HepG2 (cell line): ENCODE measurements at regions not wholly inside any gene's neighbourhood (a gene's known extent, or its start where the extent isn't known, plus 50 kb on each side); places are given as distances from the start of the nearest gene placed in this dataset.

Experiments
- ATAC-seq: fragments of 200-7000 bp; cut with Tn5 transposase; 3 replicates; pipeline ENCODE4 v1.9.1; 2020; ENCODE audit warnings: mild to moderate bottlenecking, moderate library complexity
- BruUV-seq: library from RNA; stranded (reverse); fragments of 400-500 nt; replicated peaks from 2 replicates; lab custom pipeline; 2021; lab: Mats Ljungman, UMichigan
- CTCF ChIA-PET: fragments of 300-600 bp; formaldehyde crosslinking; extraction: SDS; loops from one replicate; lab custom pipeline; 2021; ENCODE audit warnings: low total read pairs, inconsistent platforms, low intra/inter-chr PET ratio; lab: Yijun Ruan, JAX
- POLR2A ChIA-PET: fragments of 350-600 bp; sonication (Branson Sonifier 250); formaldehyde crosslinking; loops from one replicate; lab custom pipeline; 2020; ENCODE audit warnings: antibody characterized with exemption, inconsistent platforms; lab: Yijun Ruan, JAX
- DNase-seq: peaks from one replicate; pipeline ENCODE4 v3.0.0-alpha.2; 2015; ENCODE audit warnings: low spot score
- FAIRE-seq: peaks from 3 replicates; lab custom pipeline; 2011; peaks lifted over from hg19 to GRCh38; lab: Jason Lieb, UNC
- H2AFZ ChIP-seq: one replicate; pipeline ENCODE4 v1.6.1; 2011; ENCODE audit warnings: low read length, inconsistent platforms
- H3K27ac ChIP-seq: fragments of 300-600 bp; 3 replicates; pipeline ENCODE4 v1.8.0; 2011; ENCODE audit warnings: mixed run types, mild to moderate bottlenecking, mixed read lengths, low read length, inconsistent platforms; ENCODE audit not compliant: insufficient read depth; ENCODE audit errors: extremely low read length
- H3K27me3 ChIP-seq, 2 experiments: fragments of 200-600 bp in 1 of 2; 2 replicates in 1 of 2; 3 replicates in 1 of 2; pipeline versions ENCODE4 v1.6.0 to v1.8.0; 2011; ENCODE audit warnings: low read length in 2 of 2, mild to moderate bottlenecking in 2 of 2, moderate library complexity in 2 of 2, inconsistent platforms in 1 of 2; ENCODE audit not compliant: insufficient read depth in 2 of 2, control insufficient read depth in 1 of 2
- H3K36me3 ChIP-seq, 2 experiments: fragments of 200-600 bp in 1 of 2; replicated peaks in 1 of 2; 2 replicates in 1 of 2; 3 replicates in 1 of 2; pipeline versions ENCODE4 v1.5.1 to v1.8.0; 2011; ENCODE audit warnings: low read length in 2 of 2, inconsistent platforms in 1 of 2; ENCODE audit not compliant: insufficient read depth in 2 of 2, control insufficient read depth in 1 of 2
- H3K4me1 ChIP-seq: 2 replicates; pipeline ENCODE4 v1.5.1; 2012; ENCODE audit warnings: low read length, inconsistent platforms; ENCODE audit not compliant: insufficient read depth
- H3K4me2 ChIP-seq: 2 replicates; pipeline ENCODE4 v1.6.0; 2011; ENCODE audit warnings: low read depth, low read length, inconsistent platforms
- H3K4me3 ChIP-seq, 3 experiments: fragments of 200-600 bp in 1 of 3; sonication (generic), shearing (Covaris generic) in 1 of 3; replicated peaks in 1 of 3; 2 replicates each; pipeline ENCODE4 v1.5.1; 2011 to 2016; ENCODE audit warnings: low read length in 3 of 3, inconsistent platforms in 2 of 3, low read depth in 2 of 3, mild to moderate bottlenecking in 2 of 3, control low read depth in 1 of 3, mixed read lengths in 1 of 3; ENCODE audit not compliant: insufficient read depth in 1 of 3
- H3K79me2 ChIP-seq: one replicate; pipeline ENCODE4 v1.6.1; 2011; ENCODE audit warnings: low read length, inconsistent platforms; ENCODE audit not compliant: insufficient read depth
- H3K9ac ChIP-seq: 2 replicates; pipeline ENCODE4 v1.6.0; 2011; ENCODE audit warnings: mild to moderate bottlenecking, low read depth, low read length, inconsistent platforms; ENCODE audit not compliant: insufficient read depth
- H3K9me3 ChIP-seq: 2 replicates; pipeline ENCODE4 v1.5.1; 2012; ENCODE audit warnings: mild to moderate bottlenecking, low read length
- H4K20me1 ChIP-seq: 2 replicates; pipeline ENCODE4 v1.6.0; 2011; ENCODE audit warnings: inconsistent platforms, mild to moderate bottlenecking, low read length, moderate library complexity; ENCODE audit not compliant: insufficient read depth
- KAT8 ChIP-seq: IDR thresholded peaks from 2 replicates; pipeline ENCODE4 v1.6.1; 2016; ENCODE audit warnings: missing genetic modification reagents, missing compliant biosample characterization
- MIER2 ChIP-seq: IDR thresholded peaks from 2 replicates; pipeline ENCODE4 v1.6.1; 2016; ENCODE audit warnings: missing biosample characterization, missing genetic modification reagents
- POGZ ChIP-seq: sonication (generic); formaldehyde crosslinking; IDR thresholded peaks from 2 replicates; pipeline ENCODE4 v1.4.0; 2020; ENCODE audit warnings: mild to moderate bottlenecking, missing genetic modification reagents
- RELA ChIP-seq: sonication (generic); formaldehyde crosslinking; IDR thresholded peaks from 2 replicates; pipeline ENCODE4 v1.4.0; 2020; ENCODE audit warnings: missing genetic modification reagents
- SMAD1 ChIP-seq: sonication (generic); formaldehyde crosslinking; IDR thresholded peaks from 2 replicates; pipeline ENCODE4 v1.4.0; 2020; ENCODE audit warnings: missing genetic modification reagents, low read depth, mild to moderate bottlenecking, borderline replicate concordance
- SNRNP70 ChIP-seq: fragments of 200-400 bp; formaldehyde crosslinking; IDR thresholded peaks from 2 replicates; pipeline ENCODE4 v1.6.1; 2017; ENCODE audit warnings: mild to moderate bottlenecking, low read depth, low read length, moderate library complexity
- SRY ChIP-seq: sonication (generic); formaldehyde crosslinking; IDR thresholded peaks from 2 replicates; pipeline ENCODE4 v1.8.0; 2022; ENCODE audit warnings: mild to moderate bottlenecking, missing genetic modification reagents
- ZIK1 ChIP-seq: sonication (generic); formaldehyde crosslinking; IDR thresholded peaks from 2 replicates; pipeline ENCODE4 v1.5.0; 2020; ENCODE audit warnings: mild to moderate bottlenecking, low read depth, missing genetic modification reagents, borderline replicate concordance
- ZNF816 ChIP-seq: sonication (generic); formaldehyde crosslinking; IDR thresholded peaks from 2 replicates; pipeline ENCODE4 v1.8.0; 2022; ENCODE audit warnings: missing genetic modification reagents, mild to moderate bottlenecking, borderline replicate concordance
- WGBS: methylation state at CpG from one replicate; pipeline ENCODE4 v1.1.6; 2017; ENCODE audit warnings: low lambda C conversion rate; 5-methylcytosine and 5-hydroxymethylcytosine counted together
- in situ Hi-C: cut with HindIII; loops from 2 replicates; pipeline ENCODE4 v1.10.0; 2017; ENCODE audit warnings: low pct_unique_long_range_greater_than_20kb; ENCODE audit not compliant: extremely low pct_ligation_motif_present
- intact Hi-C: fragments of 100-400 bp; cut with micrococcal nuclease; formaldehyde crosslinking; loops from one replicate; pipeline ENCODE4 v1.10.0; 2022; ENCODE audit not compliant: unreplicated experiment
- TF ChIP-seq, protein P1 (sequence below), 2 experiments: sonication (generic) in 1 of 2; formaldehyde crosslinking in 1 of 2; IDR thresholded peaks; 2 replicates each; pipeline versions ENCODE4 v1.6.1 to v1.9.0; 2014 to 2022; ENCODE audit warnings: antibody characterized with exemption in 1 of 2, borderline replicate concordance in 1 of 2, inconsistent platforms in 1 of 2, low read depth in 1 of 2, missing genetic modification reagents in 1 of 2
- TF ChIP-seq, protein P2 (sequence below): sonication (generic); formaldehyde crosslinking; IDR thresholded peaks from 2 replicates; pipeline ENCODE4 v1.4.0; 2020; ENCODE audit warnings: missing genetic modification reagents
- TF ChIP-seq, protein P3 (sequence below): sonication (generic); formaldehyde crosslinking; IDR thresholded peaks from 2 replicates; pipeline ENCODE4 v1.4.0; 2020; ENCODE audit warnings: missing genetic modification reagents

DNA sequence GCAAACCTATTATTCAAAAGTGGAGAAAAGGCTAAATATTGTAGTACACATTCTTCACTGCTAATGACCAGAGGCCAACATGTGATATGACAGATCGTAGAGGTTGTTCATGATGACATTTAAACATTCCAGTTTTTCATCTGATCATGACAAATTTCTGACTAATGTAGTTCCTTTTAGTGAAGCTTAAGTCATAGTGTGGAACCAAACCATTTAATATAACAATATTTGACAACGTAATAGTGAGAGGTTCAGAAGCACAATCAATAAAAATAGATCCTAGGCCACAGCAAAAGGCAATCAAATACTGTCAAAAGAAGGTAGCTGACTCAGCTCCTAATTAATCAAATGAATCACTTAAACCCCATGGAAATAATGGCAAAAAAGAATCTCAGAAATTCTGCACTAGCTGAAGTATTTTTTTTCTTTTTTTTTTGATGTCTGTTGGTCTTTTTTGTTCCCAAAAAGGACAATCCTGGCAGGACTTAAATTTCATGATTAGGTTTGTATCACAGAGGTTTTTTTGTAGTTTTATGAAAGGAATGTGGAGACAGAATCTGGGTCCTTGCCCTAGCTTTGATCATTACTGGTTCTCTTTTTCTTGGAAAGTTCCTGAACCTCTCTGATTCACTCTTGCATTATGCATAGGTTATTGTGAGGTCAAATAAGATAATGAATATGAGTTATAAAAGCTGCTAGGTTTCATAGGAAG lies 795.0 kb downstream of the DTWD2 start (continued):
- TF ChIP-seq, protein P1, sequence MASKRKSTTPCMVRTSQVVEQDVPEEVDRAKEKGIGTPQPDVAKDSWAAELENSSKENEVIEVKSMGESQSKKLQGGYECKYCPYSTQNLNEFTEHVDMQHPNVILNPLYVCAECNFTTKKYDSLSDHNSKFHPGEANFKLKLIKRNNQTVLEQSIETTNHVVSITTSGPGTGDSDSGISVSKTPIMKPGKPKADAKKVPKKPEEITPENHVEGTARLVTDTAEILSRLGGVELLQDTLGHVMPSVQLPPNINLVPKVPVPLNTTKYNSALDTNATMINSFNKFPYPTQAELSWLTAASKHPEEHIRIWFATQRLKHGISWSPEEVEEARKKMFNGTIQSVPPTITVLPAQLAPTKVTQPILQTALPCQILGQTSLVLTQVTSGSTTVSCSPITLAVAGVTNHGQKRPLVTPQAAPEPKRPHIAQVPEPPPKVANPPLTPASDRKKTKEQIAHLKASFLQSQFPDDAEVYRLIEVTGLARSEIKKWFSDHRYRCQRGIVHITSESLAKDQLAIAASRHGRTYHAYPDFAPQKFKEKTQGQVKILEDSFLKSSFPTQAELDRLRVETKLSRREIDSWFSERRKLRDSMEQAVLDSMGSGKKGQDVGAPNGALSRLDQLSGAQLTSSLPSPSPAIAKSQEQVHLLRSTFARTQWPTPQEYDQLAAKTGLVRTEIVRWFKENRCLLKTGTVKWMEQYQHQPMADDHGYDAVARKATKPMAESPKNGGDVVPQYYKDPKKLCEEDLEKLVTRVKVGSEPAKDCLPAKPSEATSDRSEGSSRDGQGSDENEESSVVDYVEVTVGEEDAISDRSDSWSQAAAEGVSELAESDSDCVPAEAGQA (IDR thresholded peaks at IDR 0.05; ENCODE audit: low read depth) = no peak
- TF ChIP-seq, protein P1 (CRISPR knock-in tag; IDR thresholded peaks at IDR 0.05; ENCODE audit: borderline replicate concordance) = no peak
- TF ChIP-seq SNRNP70 = no peak
- TF ChIP-seq, all 625 proteins: peak for 0

DNA sequence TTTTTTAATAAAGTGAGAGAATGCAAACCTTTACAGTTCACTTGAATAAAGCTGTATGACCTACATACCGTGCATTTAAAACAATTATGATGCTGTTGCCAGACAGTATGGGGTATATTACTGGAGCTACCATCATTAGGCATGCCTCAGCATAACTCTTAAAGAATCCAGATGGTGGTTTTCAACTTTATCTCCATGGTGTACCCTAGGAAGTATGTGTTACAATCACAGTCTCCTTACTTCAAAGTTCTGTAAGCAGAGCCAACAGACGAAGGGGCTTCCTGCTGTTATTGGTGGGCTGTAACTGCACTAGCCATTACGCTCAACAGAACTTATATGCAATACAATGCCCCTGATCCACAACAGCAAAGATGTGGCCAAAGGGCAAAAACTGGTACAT lies 803.3 kb downstream of the DTWD2 start:
- intact Hi-C loops (no loop called here), in situ Hi-C loops (no loop called here)
- no peak overlapping the region for H2AFZ ChIP-seq
- H3K79me2 ChIP-seq = no peaks in the 10 kb centered on the region
- no peaks in the 10 kb centered on the region for H3K9me3 ChIP-seq
- no peak overlapping the region for H3K27ac ChIP-seq
- no peak overlapping the region for H3K4me2 ChIP-seq
- H3K4me3 ChIP-seq = no peak overlapping the region
- BruUV-seq = no TSS peak
- POLR2A ChIA-PET = no interaction called here
- no peaks in the 10 kb centered on the region for H3K36me3 ChIP-seq
- H4K20me1 ChIP-seq = no peaks in the 10 kb centered on the region
- no peak overlapping the region for H3K9ac ChIP-seq
- no peaks in the 10 kb centered on the region for H3K4me1 ChIP-seq
- no peaks in the 10 kb centered on the region for H3K27me3 ChIP-seq
- 0% methylated on average over 3 of the region's 3 CpGs for WGBS
- DNase-seq (no peak), FAIRE-seq (no peak), ATAC-seq (no peak)
- CTCF ChIA-PET = no interaction called here
- TF ChIP-seq SRY (CRISPR knock-in tag) (no peak), RELA (CRISPR knock-in tag) (no peak), KAT8 (CRISPR knock-in tag) (no peak), POGZ (CRISPR knock-in tag) (no peak), SMAD1 (CRISPR knock-in tag) (no peak), ZNF816 (CRISPR knock-in tag) (no peak), MIER2 (CRISPR knock-in tag) (no peak), ZIK1 (no peak)
- TF ChIP-seq, protein P2, sequence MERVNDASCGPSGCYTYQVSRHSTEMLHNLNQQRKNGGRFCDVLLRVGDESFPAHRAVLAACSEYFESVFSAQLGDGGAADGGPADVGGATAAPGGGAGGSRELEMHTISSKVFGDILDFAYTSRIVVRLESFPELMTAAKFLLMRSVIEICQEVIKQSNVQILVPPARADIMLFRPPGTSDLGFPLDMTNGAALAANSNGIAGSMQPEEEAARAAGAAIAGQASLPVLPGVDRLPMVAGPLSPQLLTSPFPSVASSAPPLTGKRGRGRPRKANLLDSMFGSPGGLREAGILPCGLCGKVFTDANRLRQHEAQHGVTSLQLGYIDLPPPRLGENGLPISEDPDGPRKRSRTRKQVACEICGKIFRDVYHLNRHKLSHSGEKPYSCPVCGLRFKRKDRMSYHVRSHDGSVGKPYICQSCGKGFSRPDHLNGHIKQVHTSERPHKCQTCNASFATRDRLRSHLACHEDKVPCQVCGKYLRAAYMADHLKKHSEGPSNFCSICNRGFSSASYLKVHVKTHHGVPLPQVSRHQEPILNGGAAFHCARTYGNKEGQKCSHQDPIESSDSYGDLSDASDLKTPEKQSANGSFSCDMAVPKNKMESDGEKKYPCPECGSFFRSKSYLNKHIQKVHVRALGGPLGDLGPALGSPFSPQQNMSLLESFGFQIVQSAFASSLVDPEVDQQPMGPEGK (CRISPR knock-in tag) = no peak
- TF ChIP-seq, protein P3, sequence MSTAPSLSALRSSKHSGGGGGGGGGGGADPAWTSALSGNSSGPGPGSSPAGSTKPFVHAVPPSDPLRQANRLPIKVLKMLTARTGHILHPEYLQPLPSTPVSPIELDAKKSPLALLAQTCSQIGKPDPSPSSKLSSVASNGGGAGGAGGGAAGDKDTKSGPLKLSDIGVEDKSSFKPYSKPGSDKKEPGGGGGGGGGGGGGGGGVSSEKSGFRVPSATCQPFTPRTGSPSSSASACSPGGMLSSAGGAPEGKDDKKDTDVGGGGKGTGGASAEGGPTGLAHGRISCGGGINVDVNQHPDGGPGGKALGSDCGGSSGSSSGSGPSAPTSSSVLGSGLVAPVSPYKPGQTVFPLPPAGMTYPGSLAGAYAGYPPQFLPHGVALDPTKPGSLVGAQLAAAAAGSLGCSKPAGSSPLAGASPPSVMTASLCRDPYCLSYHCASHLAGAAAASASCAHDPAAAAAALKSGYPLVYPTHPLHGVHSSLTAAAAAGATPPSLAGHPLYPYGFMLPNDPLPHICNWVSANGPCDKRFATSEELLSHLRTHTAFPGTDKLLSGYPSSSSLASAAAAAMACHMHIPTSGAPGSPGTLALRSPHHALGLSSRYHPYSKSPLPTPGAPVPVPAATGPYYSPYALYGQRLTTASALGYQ (CRISPR knock-in tag) = no peak
